Caco-2 (cell line): ENCODE measurements at regions not wholly inside any gene's neighbourhood (a gene's known extent, or its start where the extent isn't known, plus 50 kb on each side); places are given as distances from the start of the nearest gene placed in this dataset.
A peak's percentile ranks its signal among the peaks of the same experiment; 100 is the strongest.

Experiments used
- BruUV-seq: library from RNA; stranded (reverse); fragments of 400-500 nt; replicated peaks from 2 replicates; lab custom pipeline; 2021; lab: Mats Ljungman, UMichigan
- CTCF ChIA-PET: fragments of 300-600 bp; sonication (Branson Sonifier 250); formaldehyde crosslinking; loops from one replicate; lab custom pipeline; 2022; ENCODE audit warnings: antibody characterized with exemption; lab: Charles Lee
- POLR2A ChIA-PET: fragments of 300-600 bp; sonication (Branson Sonifier 250); formaldehyde crosslinking; loops from one replicate; lab custom pipeline; 2022; ENCODE audit warnings: antibody characterized with exemption; lab: Charles Lee
- DNase-seq, 2 experiments: peaks; one replicate each; pipeline versions ENCODE4 v3.0.0 to v3.0.0-alpha.2; 2020 to 2022
- H3K27me3 ChIP-seq: replicated peaks from 2 replicates; pipeline ENCODE4 v1.6.0; 2011; ENCODE audit warnings: low read length; ENCODE audit not compliant: control insufficient read depth, insufficient read depth
- H3K36me3 ChIP-seq: 2 replicates; pipeline ENCODE4 v1.5.1; 2011; ENCODE audit warnings: low read length; ENCODE audit not compliant: control insufficient read depth, insufficient read depth
- H3K4me1 ChIP-seq: fragments of 250-450 bp; sonication (Bioruptor Pico); 2 replicates; pipeline ENCODE4 v1.5.1; 2020; ENCODE audit warnings: mild to moderate bottlenecking
- H3K4me3 ChIP-seq: 2 replicates; pipeline ENCODE4 v1.5.1; 2011; ENCODE audit warnings: low read depth, mild to moderate bottlenecking, control low read depth, low read length
- H3K9me3 ChIP-seq: fragments of 250-450 bp; sonication (Bioruptor Pico); 2 replicates; pipeline ENCODE4 v1.5.1; 2020; ENCODE audit warnings: mild to moderate bottlenecking, moderate library complexity
- H3K27ac Mint-ChIP-seq: one replicate; pipeline ENCODE4 v1.8.0; 2022; ENCODE audit warnings: mixed read lengths; ENCODE audit not compliant: unreplicated experiment
- H3K27me3 Mint-ChIP-seq: one replicate; pipeline ENCODE4 v1.8.0; 2022; ENCODE audit warnings: mixed read lengths; ENCODE audit not compliant: insufficient read depth, unreplicated experiment
- H3K36me3 Mint-ChIP-seq: one replicate; pipeline ENCODE4 v1.8.0; 2022; ENCODE audit warnings: mild to moderate bottlenecking, mixed read lengths; ENCODE audit not compliant: insufficient read depth, unreplicated experiment
- H3K4me1 Mint-ChIP-seq: one replicate; pipeline ENCODE4 v1.8.0; 2022; ENCODE audit warnings: low read depth, mixed read lengths; ENCODE audit not compliant: unreplicated experiment
- H3K4me3 Mint-ChIP-seq: one replicate; pipeline ENCODE4 v1.8.0; 2022; ENCODE audit warnings: mild to moderate bottlenecking, moderate library complexity, mixed read lengths; ENCODE audit not compliant: unreplicated experiment
- H3K9me3 Mint-ChIP-seq: one replicate; pipeline ENCODE4 v1.8.0; 2022; ENCODE audit warnings: mixed read lengths; ENCODE audit not compliant: unreplicated experiment
- CTCF ChIP-seq, 2 experiments: fragments of 200-600 bp in 1 of 2; IDR thresholded peaks; 1 replicate in 1 of 2; 2 replicates in 1 of 2; pipeline versions ENCODE4 v1.5.1 to v1.8.0; 2011 to 2022; ENCODE audit warnings: antibody characterized with exemption in 1 of 2, control low read depth in 1 of 2, inconsistent platforms in 1 of 2, low read depth in 1 of 2, low read length in 1 of 2, mild to moderate bottlenecking in 1 of 2, moderate library complexity in 1 of 2; ENCODE audit not compliant: insufficient read depth in 1 of 2, severe bottlenecking in 1 of 2, unreplicated experiment in 1 of 2
- intact Hi-C: fragments of 100-400 bp; cut with micrococcal nuclease; formaldehyde crosslinking; loops from one replicate; pipeline ENCODE4 v1.10.0; 2022; ENCODE audit not compliant: unreplicated experiment

DNA sequence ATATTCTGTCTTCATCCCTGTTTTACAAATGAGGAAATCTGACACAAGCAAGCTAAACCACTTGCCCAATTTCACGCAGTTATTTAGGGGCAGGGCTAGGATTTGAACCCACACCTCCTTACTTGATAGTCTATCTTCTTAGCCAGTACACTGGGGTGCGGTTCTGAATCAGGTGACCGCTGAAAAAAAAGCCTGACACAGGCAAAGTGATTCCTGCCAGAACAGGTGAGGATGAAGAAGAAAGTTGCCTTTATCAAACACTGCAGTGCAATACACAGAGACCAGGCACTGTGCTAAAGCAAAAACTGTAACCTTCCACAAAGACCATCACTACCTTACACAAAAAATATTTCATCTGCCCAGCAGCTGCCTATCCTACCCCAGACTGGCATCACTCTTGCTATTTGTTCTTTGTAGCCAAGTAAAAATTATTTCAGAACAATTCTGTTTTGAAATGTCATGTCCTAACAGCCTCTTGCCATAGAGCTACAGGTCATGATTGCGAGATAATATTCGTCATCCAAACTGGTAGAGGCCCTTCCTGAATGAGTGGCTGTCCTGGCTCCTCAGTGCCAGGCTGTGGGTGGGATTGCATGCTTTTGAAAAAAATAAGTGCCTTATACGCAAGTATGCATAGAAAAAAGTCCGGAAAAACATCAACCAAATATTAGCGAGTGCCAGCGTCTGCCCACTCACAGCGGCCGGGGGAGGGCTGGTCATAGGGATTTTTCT, 142.3 kb upstream of the TPM1 start:
- DNase-seq, result no peak
- BruUV-seq, result no TSS peak
- H3K36me3 ChIP-seq, result no peaks in the 10 kb centered on the region
- no peak overlapping the region for H3K4me3 ChIP-seq
- Mint-ChIP-seq H3K9me3 (no peaks in the 10 kb centered on the region), H3K4me1 (peaks cover 42% of the 10 kb centered on the region), H3K27ac (peak overlapping the region; percentile 2), H3K27me3 (no peaks in the 10 kb centered on the region), H3K36me3 (peaks cover 11% of the 10 kb centered on the region), H3K4me3 (no peak overlapping the region)
- H3K9me3 ChIP-seq, result no peaks in the 10 kb centered on the region
- ChIA-PET POLR2A (interaction anchor here (1.6 kb wide), 1 partner anchor 50 kb away, joined by 3 read pairs; no protein-coding TSS in a partner anchor), CTCF (no interaction called here)
- no peak for TF ChIP-seq CTCF (IDR thresholded peaks at IDR 0.05; ENCODE audit: insufficient read depth in 1 of 2, low read depth in 1 of 2, low read length in 1 of 2, severe bottlenecking in 1 of 2, unreplicated experiment in 1 of 2)
- no peaks in the 10 kb centered on the region for H3K27me3 ChIP-seq
- intact Hi-C loops, result no loop called here
- H3K4me1 ChIP-seq, result peaks cover 38% of the 10 kb centered on the region

DNA sequence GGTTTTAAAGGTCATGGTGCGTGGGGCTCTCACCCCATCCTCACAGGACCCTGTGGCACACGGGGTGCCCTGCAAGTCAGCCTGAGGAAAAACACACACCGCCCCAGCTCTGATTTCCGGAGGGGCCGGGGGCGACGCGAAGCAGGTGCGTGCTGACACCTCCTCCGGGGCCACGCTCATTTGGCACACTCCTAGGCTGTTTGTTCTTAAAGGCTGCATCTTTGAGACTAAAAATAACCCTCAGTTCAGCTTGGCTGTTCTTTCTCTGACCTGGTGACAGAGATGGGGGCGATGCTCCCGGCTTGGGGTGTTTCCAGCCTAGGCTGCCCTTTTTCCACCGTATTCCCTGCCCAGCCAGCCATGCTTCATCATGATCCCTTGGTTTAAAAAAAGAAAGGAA, 141.5 kb upstream of the TPM1 start:
- Mint-ChIP-seq H3K4me1 (peaks cover 33% of the 10 kb centered on the region), H3K36me3 (peaks cover 11% of the 10 kb centered on the region), H3K9me3 (no peaks in the 10 kb centered on the region), H3K27ac (no peak overlapping the region), H3K27me3 (no peaks in the 10 kb centered on the region), H3K4me3 (no peak overlapping the region)
- no TSS peak for BruUV-seq
- CTCF ChIA-PET, result no interaction called here
- no peak for DNase-seq
- Histone ChIP-seq H3K36me3 (no peaks in the 10 kb centered on the region), H3K4me3 (no peak overlapping the region), H3K27me3 (no peaks in the 10 kb centered on the region), H3K4me1 (peaks cover 29% of the 10 kb centered on the region), H3K9me3 (no peaks in the 10 kb centered on the region)
- POLR2A ChIA-PET, result no interaction called here
- TF ChIP-seq CTCF (IDR thresholded peaks at IDR 0.05; ENCODE audit: insufficient read depth in 1 of 2, low read depth in 1 of 2, low read length in 1 of 2, severe bottlenecking in 1 of 2, unreplicated experiment in 1 of 2), result no peak
- intact Hi-C loops, result no loop called here

DNA sequence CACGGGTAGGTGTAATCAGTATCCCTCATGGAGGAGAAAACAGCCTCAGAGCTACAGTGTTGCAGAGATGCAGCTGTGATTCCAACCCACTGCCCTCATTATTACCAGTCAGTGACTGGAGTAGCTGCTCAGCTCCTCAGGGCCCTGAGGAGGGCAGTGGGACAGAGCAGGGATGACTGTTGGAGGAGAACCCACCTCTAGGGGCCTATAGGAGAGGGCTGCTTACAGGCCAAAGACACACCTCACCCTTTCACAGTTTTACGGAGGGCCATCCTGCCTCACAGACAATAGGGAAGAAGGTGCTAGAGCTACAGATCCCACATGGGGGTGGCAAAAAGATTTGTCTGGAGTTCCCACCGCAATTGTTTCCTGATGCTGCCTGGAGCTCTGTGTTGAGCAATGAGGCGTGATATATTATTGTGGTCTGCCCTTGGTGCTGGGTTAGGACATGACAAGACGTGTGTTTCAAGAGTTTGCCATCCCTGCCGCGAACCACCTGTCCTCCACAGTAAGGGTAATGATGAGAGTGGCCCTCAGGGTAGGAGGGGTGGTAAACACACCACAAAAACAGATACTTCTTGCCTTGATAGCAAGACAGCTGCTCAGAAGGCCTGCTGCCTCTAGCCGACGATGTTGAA, 140.5 kb upstream of the TPM1 start:
- Histone ChIP-seq H3K27me3 (no peaks in the 10 kb centered on the region), H3K4me1 (peaks cover 21% of the 10 kb centered on the region), H3K9me3 (no peaks in the 10 kb centered on the region), H3K4me3 (no peak overlapping the region), H3K36me3 (no peaks in the 10 kb centered on the region)
- H3K9me3 Mint-ChIP-seq, result no peaks in the 10 kb centered on the region
- intact Hi-C loops, result no loop called here
- H3K4me3 Mint-ChIP-seq, result no peak overlapping the region
- CTCF ChIA-PET, result no interaction called here
- peaks cover 26% of the 10 kb centered on the region for H3K4me1 Mint-ChIP-seq
- BruUV-seq, result no TSS peak
- no peak for DNase-seq
- no peak overlapping the region for H3K27ac Mint-ChIP-seq
- no peak for TF ChIP-seq CTCF (IDR thresholded peaks at IDR 0.05; ENCODE audit: insufficient read depth in 1 of 2, low read depth in 1 of 2, low read length in 1 of 2, severe bottlenecking in 1 of 2, unreplicated experiment in 1 of 2)
- no peaks in the 10 kb centered on the region for H3K27me3 Mint-ChIP-seq
- POLR2A ChIA-PET, result no interaction called here
- peaks cover 6% of the 10 kb centered on the region for H3K36me3 Mint-ChIP-seq
